Endodermal cell (in vitro differentiated cells): ENCODE measurements at regions not wholly inside any gene's neighbourhood (a gene's known extent, or its start where the extent isn't known, plus 50 kb on each side); places are given as distances from the start of the nearest gene placed in this dataset.

ENCODE experiments used
- DNase-seq: peaks from one replicate; pipeline ENCODE4 v3.0.0-alpha.2; 2017
- H3K27ac ChIP-seq: 2 replicates; pipeline ENCODE4 v1.5.1; 2013; ENCODE audit warnings: mild to moderate bottlenecking, low read depth, low read length, moderate library complexity
- H3K27me3 ChIP-seq: 2 replicates; pipeline ENCODE4 v1.6.1; 2013; ENCODE audit warnings: mild to moderate bottlenecking, low read length, moderate library complexity; ENCODE audit not compliant: insufficient read depth, control insufficient read depth, poor library complexity, severe bottlenecking
- H3K36me3 ChIP-seq: 2 replicates; pipeline ENCODE4 v1.7.0; 2013; ENCODE audit warnings: mild to moderate bottlenecking, low read length, moderate library complexity; ENCODE audit not compliant: control insufficient read depth, insufficient read depth
- H3K4me1 ChIP-seq: one replicate; pipeline ENCODE4 v1.7.0; 2013; ENCODE audit warnings: low read length; ENCODE audit not compliant: control insufficient read depth, insufficient read depth
- H3K4me3 ChIP-seq: 2 replicates; pipeline ENCODE4 v1.5.1; 2013; ENCODE audit warnings: mild to moderate bottlenecking, low read length, moderate library complexity
- H3K9ac ChIP-seq: 2 replicates; pipeline ENCODE4 v1.6.1; 2013; ENCODE audit warnings: mild to moderate bottlenecking, low read length, moderate library complexity; ENCODE audit not compliant: poor library complexity, severe bottlenecking; ENCODE audit errors: extremely low read depth
- H3K9me3 ChIP-seq: 2 replicates; pipeline ENCODE4 v1.6.1; 2013; ENCODE audit warnings: mild to moderate bottlenecking, low read length, moderate library complexity; ENCODE audit not compliant: control insufficient read depth
- H3K27ac Mint-ChIP-seq: 2 replicates; pipeline ENCODE4 v1.8.0; 2020; ENCODE audit warnings: mixed read lengths
- H3K27me3 Mint-ChIP-seq: 2 replicates; pipeline ENCODE4 v1.8.0; 2021; ENCODE audit warnings: mild to moderate bottlenecking, mixed read lengths; ENCODE audit not compliant: insufficient read depth
- H3K36me3 Mint-ChIP-seq: 2 replicates; pipeline ENCODE4 v1.8.0; 2020; ENCODE audit warnings: low read depth, mixed read lengths
- H3K4me1 Mint-ChIP-seq: 2 replicates; pipeline ENCODE4 v1.8.0; 2020; ENCODE audit warnings: mixed read lengths
- H3K4me3 Mint-ChIP-seq: 2 replicates; pipeline ENCODE4 v1.8.0; 2020; ENCODE audit warnings: mild to moderate bottlenecking, moderate library complexity, mixed read lengths
- H3K9me3 Mint-ChIP-seq: 2 replicates; pipeline ENCODE4 v1.8.0; 2020; ENCODE audit warnings: mild to moderate bottlenecking, mixed read lengths
- CTCF ChIP-seq: fragments of 200-600 bp; sonication (generic); conservative IDR thresholded peaks from 2 replicates; pipeline ENCODE4 v1.5.0; 2021; ENCODE audit warnings: antibody characterized with exemption, mild to moderate bottlenecking
- WGBS, 2 experiments: methylation state at CpG; one replicate each; pipeline versions ENCODE4 v1.1.5 to v1.1.7; 2013; ENCODE audit warnings: missing lambda C conversion rate in 2 of 2, mixed read lengths in 1 of 2; ENCODE audit not compliant: insufficient coverage in 1 of 2, insufficient read length in 1 of 2; 5-methylcytosine and 5-hydroxymethylcytosine counted together

- H3K4me1 ChIP-seq = peaks cover 5% of the 10 kb centered on the region
- TF ChIP-seq CTCF = no peak
- no peak overlapping the region for H3K27ac Mint-ChIP-seq
- H3K4me3 ChIP-seq = no peak overlapping the region
- H3K9me3 ChIP-seq = no peaks in the 10 kb centered on the region
- peaks cover 29% of the 10 kb centered on the region for H3K27me3 ChIP-seq
- H3K36me3 ChIP-seq = no peaks in the 10 kb centered on the region
- no peak for DNase-seq
- H3K9ac ChIP-seq = no peak overlapping the region
- WGBS, 2 experiments = 97 to 98% methylated on average over 4 of the region's 4 CpGs
- peaks cover 14% of the 10 kb centered on the region for H3K27me3 Mint-ChIP-seq
- H3K27ac ChIP-seq = no peak overlapping the region
- H3K9me3 Mint-ChIP-seq = no peaks in the 10 kb centered on the region
- no peaks in the 10 kb centered on the region for H3K36me3 Mint-ChIP-seq
- no peak overlapping the region for H3K4me3 Mint-ChIP-seq
- peaks cover 2% of the 10 kb centered on the region for H3K4me1 Mint-ChIP-seq
Measured at GRCh38 chr7:17146621-17147020, 151.8 kb upstream of the AHR start.

GRCh38 chr7:17147409-17147808 is 151.0 kb upstream of the AHR start:
- DNase-seq = no peak
- H3K4me1 ChIP-seq = peaks cover 5% of the 10 kb centered on the region
- Mint-ChIP-seq H3K4me3 (no peak overlapping the region), H3K36me3 (no peaks in the 10 kb centered on the region), H3K27ac (no peak overlapping the region), H3K9me3 (no peaks in the 10 kb centered on the region), H3K27me3 (peaks cover 14% of the 10 kb centered on the region), H3K4me1 (peaks cover 2% of the 10 kb centered on the region)
- H3K9ac ChIP-seq = no peak overlapping the region
- no peak overlapping the region for H3K27ac ChIP-seq
- no peak for TF ChIP-seq CTCF
- no peaks in the 10 kb centered on the region for H3K36me3 ChIP-seq
- WGBS, 2 experiments = 92 to 98% methylated on average over 7 of the region's 7 CpGs
- no peak overlapping the region for H3K4me3 ChIP-seq
- peaks cover 29% of the 10 kb centered on the region for H3K27me3 ChIP-seq
- no peaks in the 10 kb centered on the region for H3K9me3 ChIP-seq

- no peaks in the 10 kb centered on the region for H3K9me3 ChIP-seq
- no peak overlapping the region for H3K9ac ChIP-seq
- no peaks in the 10 kb centered on the region for H3K36me3 ChIP-seq
- H3K27me3 ChIP-seq = peaks cover 22% of the 10 kb centered on the region
- H3K27ac ChIP-seq = no peak overlapping the region
- H3K27me3 Mint-ChIP-seq = peaks cover 7% of the 10 kb centered on the region
- H3K4me1 ChIP-seq = no peaks in the 10 kb centered on the region
- no peak overlapping the region for H3K4me3 Mint-ChIP-seq
- no peak overlapping the region for H3K4me3 ChIP-seq
- no peak for DNase-seq
- no peak for TF ChIP-seq CTCF
- H3K9me3 Mint-ChIP-seq = no peaks in the 10 kb centered on the region
- WGBS, 2 experiments = 92 to 100% methylated on average over 1 of the region's 1 CpG
- H3K36me3 Mint-ChIP-seq = no peaks in the 10 kb centered on the region
- no peak overlapping the region for H3K27ac Mint-ChIP-seq
- no peaks in the 10 kb centered on the region for H3K4me1 Mint-ChIP-seq
Measured at GRCh38 chr7:17150018-17150417, 148.4 kb upstream of the AHR start.
